BJ (cell line): ENCODE measurements at regions not wholly inside any gene's neighbourhood (a gene's known extent, or its start where the extent isn't known, plus 50 kb on each side); places are given as distances from the start of the nearest gene placed in this dataset.

Experiments
- CTCF ChIA-PET: fragments of 350-600 bp; formaldehyde crosslinking; extraction: SDS; loops from one replicate; lab custom pipeline; 2021; ENCODE audit warnings: antibody characterized with exemption, inconsistent platforms; lab: Yijun Ruan, JAX
- POLR2A ChIA-PET: fragments of 300-600 bp; sonication (Branson Sonifier 250); formaldehyde crosslinking; extraction: SDS; loops from one replicate; lab custom pipeline; 2021; ENCODE audit warnings: antibody characterized with exemption; lab: Charles Lee
- DNase-seq: peaks from one replicate; pipeline ENCODE4 v3.0.0-alpha.2; 2011; ENCODE audit warnings: low read depth
- H3K27me3 ChIP-seq: 2 replicates; pipeline ENCODE4 v1.6.0; 2011; ENCODE audit warnings: low read length; ENCODE audit not compliant: control insufficient read depth, insufficient read depth
- H3K36me3 ChIP-seq: 2 replicates; pipeline ENCODE4 v1.5.1; 2011; ENCODE audit warnings: low read length; ENCODE audit not compliant: control insufficient read depth, insufficient read depth
- H3K4me3 ChIP-seq: 2 replicates; pipeline ENCODE4 v1.5.1; 2011; ENCODE audit warnings: low read depth, mild to moderate bottlenecking, control low read depth, low read length
- TF ChIP-seq, protein P1 (sequence below): IDR thresholded peaks from 2 replicates; pipeline ENCODE4 v1.5.1; 2011; ENCODE audit warnings: low read depth, mild to moderate bottlenecking, control low read depth, inconsistent platforms, low read length, moderate library complexity; ENCODE audit not compliant: insufficient read depth

DNA sequence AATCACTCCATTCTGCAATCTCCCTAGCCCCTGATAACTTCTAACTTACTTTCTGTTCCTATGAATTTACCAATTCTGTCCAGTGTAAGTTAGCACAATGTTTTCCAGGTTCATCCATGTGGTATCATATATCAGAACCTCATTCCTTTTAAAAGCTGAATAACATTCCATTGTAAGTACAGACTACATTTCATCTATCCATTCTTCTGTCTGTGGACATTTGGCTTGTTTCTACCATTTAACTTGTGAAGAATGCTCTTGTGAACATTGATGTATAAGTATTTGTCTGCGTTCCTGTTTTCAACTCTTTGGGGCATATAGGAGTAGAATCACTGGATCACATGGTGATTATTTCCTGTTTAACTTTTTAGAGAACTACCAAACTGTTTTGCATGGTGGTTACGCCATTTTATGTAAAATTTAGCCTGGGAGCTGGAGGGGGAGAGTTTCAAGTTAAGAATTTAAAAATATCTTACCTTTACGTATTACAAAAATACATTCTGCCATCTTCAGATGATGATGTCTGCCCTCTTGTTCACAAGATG is 156.5 kb downstream of the BTBD3 start:
- H3K4me3 ChIP-seq, result no peak overlapping the region
- no peaks in the 10 kb centered on the region for H3K27me3 ChIP-seq
- no peaks in the 10 kb centered on the region for H3K36me3 ChIP-seq
- TF ChIP-seq, protein P1, sequence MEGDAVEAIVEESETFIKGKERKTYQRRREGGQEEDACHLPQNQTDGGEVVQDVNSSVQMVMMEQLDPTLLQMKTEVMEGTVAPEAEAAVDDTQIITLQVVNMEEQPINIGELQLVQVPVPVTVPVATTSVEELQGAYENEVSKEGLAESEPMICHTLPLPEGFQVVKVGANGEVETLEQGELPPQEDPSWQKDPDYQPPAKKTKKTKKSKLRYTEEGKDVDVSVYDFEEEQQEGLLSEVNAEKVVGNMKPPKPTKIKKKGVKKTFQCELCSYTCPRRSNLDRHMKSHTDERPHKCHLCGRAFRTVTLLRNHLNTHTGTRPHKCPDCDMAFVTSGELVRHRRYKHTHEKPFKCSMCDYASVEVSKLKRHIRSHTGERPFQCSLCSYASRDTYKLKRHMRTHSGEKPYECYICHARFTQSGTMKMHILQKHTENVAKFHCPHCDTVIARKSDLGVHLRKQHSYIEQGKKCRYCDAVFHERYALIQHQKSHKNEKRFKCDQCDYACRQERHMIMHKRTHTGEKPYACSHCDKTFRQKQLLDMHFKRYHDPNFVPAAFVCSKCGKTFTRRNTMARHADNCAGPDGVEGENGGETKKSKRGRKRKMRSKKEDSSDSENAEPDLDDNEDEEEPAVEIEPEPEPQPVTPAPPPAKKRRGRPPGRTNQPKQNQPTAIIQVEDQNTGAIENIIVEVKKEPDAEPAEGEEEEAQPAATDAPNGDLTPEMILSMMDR, result no peak
- CTCF ChIA-PET, result no interaction called here
- POLR2A ChIA-PET, result no interaction called here
- no peak for DNase-seq

DNA sequence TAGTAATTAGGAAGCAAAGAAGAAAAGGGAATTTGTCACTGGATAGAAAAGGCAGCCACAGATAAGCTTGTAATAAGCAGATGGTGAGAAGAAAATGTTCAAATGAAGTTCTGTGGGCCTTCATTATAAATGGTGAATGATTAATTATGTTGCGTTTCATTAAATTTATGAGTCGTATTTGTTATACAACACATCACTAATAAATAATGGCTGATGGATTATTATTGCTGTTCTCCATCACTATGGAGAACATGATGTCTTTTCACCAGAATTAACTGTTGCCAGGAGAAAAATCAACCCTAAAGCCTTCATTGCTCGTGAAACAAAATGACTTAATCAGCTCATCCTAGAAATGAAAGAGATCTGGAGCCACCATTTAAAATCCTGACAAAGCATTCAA is 158.5 kb downstream of the BTBD3 start:
- Histone ChIP-seq H3K36me3 (no peaks in the 10 kb centered on the region), H3K4me3 (no peak overlapping the region), H3K27me3 (no peaks in the 10 kb centered on the region)
- CTCF ChIA-PET, result interaction anchor here (1.7 kb wide), 1 partner anchor 9 kb away, joined by 4 read pairs; no protein-coding TSS in a partner anchor
- TF ChIP-seq, protein P1, result no peak
- POLR2A ChIA-PET, result no interaction called here
- DNase-seq, result no peak

DNA sequence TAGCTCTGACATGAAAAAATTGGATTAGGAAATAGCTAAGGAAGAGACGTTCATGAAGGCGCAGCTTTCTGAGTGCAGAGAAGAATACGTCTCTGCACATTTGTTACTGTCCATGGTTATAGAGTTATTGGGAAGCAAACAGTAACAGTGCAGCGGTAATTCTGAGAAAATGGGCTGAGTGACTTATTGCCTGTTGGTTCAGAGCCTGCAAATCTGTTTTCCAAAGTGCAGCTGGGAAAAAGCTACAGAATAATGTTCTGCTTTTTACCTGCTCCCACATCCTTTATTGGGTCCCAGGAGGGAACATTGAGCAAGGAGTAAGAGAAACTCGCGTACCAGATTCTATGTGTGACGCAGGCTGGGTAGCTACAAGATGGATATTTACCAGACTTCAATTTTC is 160.2 kb downstream of the BTBD3 start:
- DNase-seq, result no peak
- TF ChIP-seq, protein P1, result no peak
- no peak overlapping the region for H3K4me3 ChIP-seq
- ChIA-PET CTCF (no interaction called here), POLR2A (no interaction called here)
- H3K27me3 ChIP-seq, result no peaks in the 10 kb centered on the region
- no peaks in the 10 kb centered on the region for H3K36me3 ChIP-seq

DNA sequence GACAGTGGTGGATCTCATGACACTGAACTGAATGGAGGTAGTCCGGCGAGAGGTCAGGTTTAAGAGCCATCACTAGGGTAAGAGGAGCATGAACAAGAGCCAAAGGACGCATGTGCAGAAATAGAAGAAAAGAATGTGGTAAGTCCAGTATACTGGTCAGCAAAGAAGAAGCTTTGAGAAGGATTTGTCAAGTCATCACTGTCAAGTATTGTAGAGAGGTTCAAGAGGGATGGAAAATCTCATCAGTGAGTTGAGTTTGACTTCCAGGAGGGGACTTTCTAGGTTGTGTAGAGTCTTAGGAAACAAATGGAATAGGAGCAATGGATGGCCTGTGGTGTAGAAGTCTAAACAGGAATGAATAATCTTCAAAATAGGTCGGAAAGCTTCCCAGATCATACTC is 161.8 kb downstream of the BTBD3 start:
- no peaks in the 10 kb centered on the region for H3K36me3 ChIP-seq
- POLR2A ChIA-PET, result no interaction called here
- no peaks in the 10 kb centered on the region for H3K27me3 ChIP-seq
- no peak overlapping the region for H3K4me3 ChIP-seq
- TF ChIP-seq, protein P1, result no peak
- no peak for DNase-seq
- CTCF ChIA-PET, result interaction anchor here (0.7 kb wide), 1 partner anchor 94 kb away, joined by 3 read pairs; no protein-coding TSS in a partner anchor

DNA sequence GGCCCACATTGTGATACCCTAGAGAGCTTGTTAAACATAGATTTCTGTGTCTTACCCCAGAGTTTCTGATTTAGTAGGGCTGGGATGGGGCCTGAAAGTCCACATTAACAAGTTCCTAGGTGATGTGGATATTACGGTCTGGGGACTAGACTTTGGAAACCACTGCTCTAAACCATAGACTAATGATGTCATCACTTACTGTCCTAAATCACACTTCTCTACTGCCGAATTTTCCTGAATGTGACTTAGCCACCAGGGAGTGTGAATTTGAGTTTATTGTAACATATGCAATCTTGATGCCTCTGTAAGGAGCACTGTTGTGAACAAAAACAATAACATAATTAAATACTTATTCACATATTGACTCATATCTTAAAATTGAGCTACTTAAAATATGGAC is 165.6 kb downstream of the BTBD3 start:
- TF ChIP-seq, protein P1, result no peak
- DNase-seq, result no peak
- POLR2A ChIA-PET, result no interaction called here
- Histone ChIP-seq H3K36me3 (no peaks in the 10 kb centered on the region), H3K27me3 (no peaks in the 10 kb centered on the region), H3K4me3 (no peak overlapping the region)
- CTCF ChIA-PET, result no interaction called here
